ENCODE measurements at regions not wholly inside any gene's neighbourhood (a gene's known extent, or its start where the extent isn't known, plus 50 kb on each side); places are given as distances from the start of the nearest gene placed in this dataset.

GRCh38 chr16:62100651-62101050, 64.4 kb upstream of the CDH8 start:
- TF ChIP-seq CTCF (IDR thresholded peaks at IDR 0.05; ENCODE audit: poor library complexity) = no peak
- no peak for TF ChIP-seq EZH2 (IDR thresholded peaks at IDR 0.05; ENCODE audit: borderline replicate concordance)
- TF ChIP-seq EZH2phosphoT487 (IDR thresholded peaks at IDR 0.05; ENCODE audit: low read depth, severe bottlenecking, unreplicated experiment) = no peak
